22Rv1 (cell line): ENCODE measurements at regions not wholly inside any gene's neighbourhood (a gene's known extent, or its start where the extent isn't known, plus 50 kb on each side); places are given as distances from the start of the nearest gene placed in this dataset.

Source experiments
- ZFX ChIP-seq: fragments of 450-650 bp; IDR thresholded peaks from 2 replicates; pipeline ENCODE4 v1.6.1; 2017; ENCODE audit warnings: antibody characterized with exemption, borderline replicate concordance
- TF ChIP-seq, protein P1 (sequence below): fragments of 450-650 bp; IDR thresholded peaks from 2 replicates; pipeline ENCODE4 v1.5.1; 2017; ENCODE audit warnings: mild to moderate bottlenecking

- TF ChIP-seq, protein P1, sequence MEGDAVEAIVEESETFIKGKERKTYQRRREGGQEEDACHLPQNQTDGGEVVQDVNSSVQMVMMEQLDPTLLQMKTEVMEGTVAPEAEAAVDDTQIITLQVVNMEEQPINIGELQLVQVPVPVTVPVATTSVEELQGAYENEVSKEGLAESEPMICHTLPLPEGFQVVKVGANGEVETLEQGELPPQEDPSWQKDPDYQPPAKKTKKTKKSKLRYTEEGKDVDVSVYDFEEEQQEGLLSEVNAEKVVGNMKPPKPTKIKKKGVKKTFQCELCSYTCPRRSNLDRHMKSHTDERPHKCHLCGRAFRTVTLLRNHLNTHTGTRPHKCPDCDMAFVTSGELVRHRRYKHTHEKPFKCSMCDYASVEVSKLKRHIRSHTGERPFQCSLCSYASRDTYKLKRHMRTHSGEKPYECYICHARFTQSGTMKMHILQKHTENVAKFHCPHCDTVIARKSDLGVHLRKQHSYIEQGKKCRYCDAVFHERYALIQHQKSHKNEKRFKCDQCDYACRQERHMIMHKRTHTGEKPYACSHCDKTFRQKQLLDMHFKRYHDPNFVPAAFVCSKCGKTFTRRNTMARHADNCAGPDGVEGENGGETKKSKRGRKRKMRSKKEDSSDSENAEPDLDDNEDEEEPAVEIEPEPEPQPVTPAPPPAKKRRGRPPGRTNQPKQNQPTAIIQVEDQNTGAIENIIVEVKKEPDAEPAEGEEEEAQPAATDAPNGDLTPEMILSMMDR = no peak
- TF ChIP-seq ZFX = no peak
Observed at GRCh38 chr5:105195765-105196164, 1633.2 kb upstream of the NUDT12 start.
